IPS-15b (cell line): ENCODE measurements at regions not wholly inside any gene's neighbourhood (a gene's known extent, or its start where the extent isn't known, plus 50 kb on each side); places are given as distances from the start of the nearest gene placed in this dataset.

Source experiments
- H3K27me3 ChIP-seq: one replicate; pipeline ENCODE4 v1.6.1; 2013; ENCODE audit warnings: low read length; ENCODE audit not compliant: control insufficient read depth, insufficient read depth
- H3K36me3 ChIP-seq: one replicate; pipeline ENCODE4 v1.6.1; 2013; ENCODE audit warnings: low read length; ENCODE audit not compliant: control insufficient read depth, insufficient read depth
- H3K4me1 ChIP-seq: one replicate; pipeline ENCODE4 v1.6.1; 2013; ENCODE audit warnings: mild to moderate bottlenecking, low read length; ENCODE audit not compliant: control insufficient read depth, insufficient read depth
- H3K4me3 ChIP-seq: one replicate; pipeline ENCODE4 v1.5.1; 2013; ENCODE audit warnings: low read depth, low read length
- H3K9ac ChIP-seq: one replicate; pipeline ENCODE4 v1.6.1; 2013; ENCODE audit warnings: low read depth, mild to moderate bottlenecking, low read length
- H3K9me3 ChIP-seq: one replicate; pipeline ENCODE4 v1.6.1; 2013; ENCODE audit warnings: mild to moderate bottlenecking, low read length; ENCODE audit not compliant: control insufficient read depth, insufficient read depth

GRCh38 chr12:89970722-89971121, 262.1 kb upstream of the ATP2B1 start:
- Histone ChIP-seq H3K9me3 (no peaks in the 10 kb centered on the region), H3K4me1 (peaks cover 9% of the 10 kb centered on the region), H3K4me3 (no peak overlapping the region), H3K36me3 (no peaks in the 10 kb centered on the region), H3K9ac (no peak overlapping the region), H3K27me3 (no peaks in the 10 kb centered on the region)

- Histone ChIP-seq H3K4me1 (peaks cover 11% of the 10 kb centered on the region), H3K36me3 (no peaks in the 10 kb centered on the region), H3K4me3 (no peak overlapping the region), H3K9me3 (no peaks in the 10 kb centered on the region), H3K9ac (no peak overlapping the region), H3K27me3 (no peaks in the 10 kb centered on the region)
Measured at GRCh38 chr12:89969093-89969492, 260.5 kb upstream of the ATP2B1 start.

GRCh38 chr12:89968151-89968700, 259.6 kb upstream of the ATP2B1 start:
- Histone ChIP-seq H3K27me3 (no peaks in the 10 kb centered on the region), H3K9ac (no peak overlapping the region), H3K36me3 (no peaks in the 10 kb centered on the region), H3K9me3 (no peaks in the 10 kb centered on the region), H3K4me3 (no peak overlapping the region), H3K4me1 (peaks cover 11% of the 10 kb centered on the region)

- Histone ChIP-seq H3K9me3 (no peaks in the 10 kb centered on the region), H3K36me3 (no peaks in the 10 kb centered on the region), H3K9ac (peak overlapping the region; percentile 29), H3K27me3 (no peaks in the 10 kb centered on the region), H3K4me1 (peaks cover 11% of the 10 kb centered on the region), H3K4me3 (no peak overlapping the region)
Measured at GRCh38 chr12:89966495-89967240, 258.0 kb upstream of the ATP2B1 start.

- peaks cover 11% of the 10 kb centered on the region for H3K4me1 ChIP-seq
- peak overlapping the region; percentile 29 for H3K9ac ChIP-seq
- no peaks in the 10 kb centered on the region for H3K27me3 ChIP-seq
- H3K4me3 ChIP-seq: no peak overlapping the region
- H3K36me3 ChIP-seq: no peaks in the 10 kb centered on the region
- H3K9me3 ChIP-seq: no peaks in the 10 kb centered on the region
Measured at GRCh38 chr12:89965993-89966392, 257.4 kb upstream of the ATP2B1 start.

GRCh38 chr12:89962648-89963047, 254.0 kb upstream of the ATP2B1 start:
- H3K9ac ChIP-seq: no peak overlapping the region
- H3K4me1 ChIP-seq: peaks cover 11% of the 10 kb centered on the region
- no peaks in the 10 kb centered on the region for H3K27me3 ChIP-seq
- no peaks in the 10 kb centered on the region for H3K9me3 ChIP-seq
- no peak overlapping the region for H3K4me3 ChIP-seq
- H3K36me3 ChIP-seq: no peaks in the 10 kb centered on the region

- Histone ChIP-seq H3K9ac (no peak overlapping the region), H3K4me1 (peaks cover 3% of the 10 kb centered on the region), H3K27me3 (no peaks in the 10 kb centered on the region), H3K36me3 (no peaks in the 10 kb centered on the region), H3K4me3 (no peak overlapping the region), H3K9me3 (no peaks in the 10 kb centered on the region)
Measured at GRCh38 chr12:89960607-89961394, 252.2 kb upstream of the ATP2B1 start.

GRCh38 chr12:89960011-89960507, 251.4 kb upstream of the ATP2B1 start:
- H3K4me1 ChIP-seq: no peaks in the 10 kb centered on the region
- no peak overlapping the region for H3K9ac ChIP-seq
- H3K9me3 ChIP-seq: no peaks in the 10 kb centered on the region
- H3K36me3 ChIP-seq: no peaks in the 10 kb centered on the region
- H3K4me3 ChIP-seq: no peak overlapping the region
- no peaks in the 10 kb centered on the region for H3K27me3 ChIP-seq

GRCh38 chr12:89959179-89959578, 250.5 kb upstream of the ATP2B1 start:
- Histone ChIP-seq H3K9ac (no peak overlapping the region), H3K4me1 (no peaks in the 10 kb centered on the region), H3K4me3 (no peak overlapping the region), H3K36me3 (no peaks in the 10 kb centered on the region), H3K27me3 (no peaks in the 10 kb centered on the region), H3K9me3 (no peaks in the 10 kb centered on the region)

- Histone ChIP-seq H3K4me3 (no peak overlapping the region), H3K36me3 (no peaks in the 10 kb centered on the region), H3K9me3 (no peaks in the 10 kb centered on the region), H3K4me1 (no peaks in the 10 kb centered on the region), H3K27me3 (no peaks in the 10 kb centered on the region), H3K9ac (no peak overlapping the region)
Measured at GRCh38 chr12:89954259-89954658, 245.6 kb upstream of the ATP2B1 start.

GRCh38 chr12:89951694-89952060, 243.0 kb upstream of the ATP2B1 start:
- H3K9me3 ChIP-seq: no peaks in the 10 kb centered on the region
- no peak overlapping the region for H3K9ac ChIP-seq
- peaks cover 9% of the 10 kb centered on the region for H3K4me1 ChIP-seq
- no peaks in the 10 kb centered on the region for H3K36me3 ChIP-seq
- H3K27me3 ChIP-seq: no peaks in the 10 kb centered on the region
- H3K4me3 ChIP-seq: no peak overlapping the region
